Brain microvascular endothelial cell (primary cell): ENCODE measurements at regions not wholly inside any gene's neighbourhood (a gene's known extent, or its start where the extent isn't known, plus 50 kb on each side); places are given as distances from the start of the nearest gene placed in this dataset.

Source experiments
- DNase-seq: peaks from one replicate; pipeline ENCODE4 v3.0.0-alpha.2; 2020
- H3K27ac ChIP-seq: fragments of 250-450 bp; sonication (Bioruptor Pico); 2 replicates; pipeline ENCODE4 v1.5.1; 2020; ENCODE audit warnings: mild to moderate bottlenecking, moderate library complexity
- H3K27me3 ChIP-seq: fragments of 250-450 bp; sonication (Bioruptor Pico); replicated peaks from 2 replicates; pipeline ENCODE4 v1.5.1; 2020; ENCODE audit warnings: mild to moderate bottlenecking
- H3K36me3 ChIP-seq: fragments of 250-450 bp; sonication (Bioruptor Pico); replicated peaks from 2 replicates; pipeline ENCODE4 v1.5.1; 2020; ENCODE audit warnings: mild to moderate bottlenecking
- H3K4me3 ChIP-seq: 2 replicates; pipeline ENCODE4 v1.5.1; 2011; ENCODE audit warnings: low read depth, mild to moderate bottlenecking, control low read depth, low read length, moderate library complexity
- CTCF ChIP-seq: IDR thresholded peaks from 2 replicates; pipeline ENCODE4 v1.5.1; 2011; ENCODE audit warnings: low read depth, mild to moderate bottlenecking, moderate library complexity, low read length, control low read depth, inconsistent platforms; ENCODE audit errors: missing control alignments
- in situ Hi-C: cut with HindIII; loops from 2 replicates; pipeline ENCODE4 v1.10.0; 2017; ENCODE audit warnings: low sequenced_read_pairs, low pct_ligation_motif_present

DNA sequence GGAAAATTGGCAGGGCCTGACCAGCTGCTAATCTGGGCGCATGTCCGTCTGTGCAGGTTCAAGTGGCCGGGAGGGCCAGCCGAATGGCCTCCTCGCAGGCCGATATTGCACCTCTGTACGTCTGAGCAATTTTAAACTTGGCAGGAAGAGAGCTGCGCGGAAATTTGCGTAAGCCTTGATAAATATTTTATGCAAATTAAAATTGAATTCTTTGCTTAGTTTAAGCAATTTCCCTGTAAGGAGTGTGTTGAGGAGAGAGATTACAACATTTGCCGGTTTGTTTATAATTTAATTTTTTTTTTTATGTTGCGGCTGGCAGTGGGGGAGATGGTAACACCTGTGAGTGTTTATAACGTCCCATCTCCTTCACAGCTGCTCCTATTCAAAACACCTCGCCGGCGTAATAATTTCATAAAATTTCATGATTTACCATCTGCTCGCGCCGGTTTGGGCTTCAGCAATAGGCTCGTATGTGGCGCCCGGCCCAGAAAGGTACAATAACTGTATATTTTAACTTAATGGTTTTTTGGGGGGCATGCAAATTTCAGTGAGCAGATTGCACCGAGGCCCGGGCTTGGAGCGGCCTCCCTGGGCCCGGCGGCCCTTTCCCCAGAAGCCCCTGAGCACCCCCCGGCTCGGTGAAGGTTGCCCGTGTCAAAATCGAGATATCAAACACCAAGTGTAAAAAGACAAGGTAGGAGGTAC lies 269.4 kb upstream of the MVB12B start:
- no peak overlapping the region for H3K4me3 ChIP-seq
- H3K36me3 ChIP-seq, result no peaks in the 10 kb centered on the region
- no peak overlapping the region for H3K27ac ChIP-seq
- TF ChIP-seq CTCF, result no peak
- in situ Hi-C loops, result no loop called here
- H3K27me3 ChIP-seq, result no peaks in the 10 kb centered on the region
- no peak for DNase-seq

GRCh38 chr9:126058011-126058531 lies 268.6 kb upstream of the MVB12B start:
- TF ChIP-seq CTCF, result no peak
- no peak for DNase-seq
- in situ Hi-C loops, result no loop called here
- Histone ChIP-seq H3K4me3 (no peak overlapping the region), H3K36me3 (no peaks in the 10 kb centered on the region), H3K27ac (no peak overlapping the region), H3K27me3 (no peaks in the 10 kb centered on the region)

DNA sequence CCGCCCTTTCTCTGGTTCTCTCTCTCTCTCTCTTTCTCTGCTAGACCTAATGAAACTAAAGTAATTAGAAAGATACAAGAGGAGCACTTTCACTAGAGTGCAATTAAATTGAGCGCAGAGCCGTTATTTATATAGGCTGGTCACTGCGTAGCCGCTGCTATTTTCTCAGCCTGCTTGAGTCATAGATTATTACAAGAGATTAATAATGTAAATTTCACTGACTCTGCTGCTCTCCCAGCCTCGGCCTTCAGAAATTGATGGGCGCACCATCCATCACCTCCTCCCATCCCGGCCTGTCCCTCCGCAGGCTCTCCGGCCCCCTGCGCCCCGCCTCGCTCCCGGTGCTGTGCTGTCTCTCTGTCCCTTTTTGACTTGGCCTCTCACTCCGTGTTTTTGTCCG lies 268.0 kb upstream of the MVB12B start:
- H3K36me3 ChIP-seq, result no peaks in the 10 kb centered on the region
- in situ Hi-C loops, result no loop called here
- H3K27ac ChIP-seq, result no peak overlapping the region
- no peaks in the 10 kb centered on the region for H3K27me3 ChIP-seq
- no peak for TF ChIP-seq CTCF
- no peak for DNase-seq
- no peak overlapping the region for H3K4me3 ChIP-seq

DNA sequence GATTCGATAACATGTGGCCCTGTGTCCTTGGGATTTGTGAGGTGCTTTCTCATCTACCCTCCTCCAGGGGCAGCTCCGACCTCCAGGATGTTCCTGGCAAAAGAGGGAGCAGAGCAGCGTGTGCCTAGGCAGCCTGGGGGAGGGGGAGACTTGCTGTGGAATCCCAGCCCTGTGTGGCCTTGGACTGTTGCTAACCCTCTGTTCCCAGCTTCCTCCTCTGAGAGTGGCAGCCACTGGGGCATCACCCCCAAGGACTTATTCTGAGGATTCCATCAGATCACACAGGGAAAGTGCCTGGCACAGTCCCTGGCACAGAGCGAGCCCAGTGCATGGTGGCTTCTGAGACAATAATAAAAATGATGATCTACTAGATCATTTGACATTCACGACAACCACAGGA lies 265.1 kb upstream of the MVB12B start:
- H3K27me3 ChIP-seq, result no peaks in the 10 kb centered on the region
- no peaks in the 10 kb centered on the region for H3K36me3 ChIP-seq
- DNase-seq, result no peak
- no peak overlapping the region for H3K27ac ChIP-seq
- TF ChIP-seq CTCF, result no peak
- H3K4me3 ChIP-seq, result no peak overlapping the region
- in situ Hi-C loops, result no loop called here

DNA sequence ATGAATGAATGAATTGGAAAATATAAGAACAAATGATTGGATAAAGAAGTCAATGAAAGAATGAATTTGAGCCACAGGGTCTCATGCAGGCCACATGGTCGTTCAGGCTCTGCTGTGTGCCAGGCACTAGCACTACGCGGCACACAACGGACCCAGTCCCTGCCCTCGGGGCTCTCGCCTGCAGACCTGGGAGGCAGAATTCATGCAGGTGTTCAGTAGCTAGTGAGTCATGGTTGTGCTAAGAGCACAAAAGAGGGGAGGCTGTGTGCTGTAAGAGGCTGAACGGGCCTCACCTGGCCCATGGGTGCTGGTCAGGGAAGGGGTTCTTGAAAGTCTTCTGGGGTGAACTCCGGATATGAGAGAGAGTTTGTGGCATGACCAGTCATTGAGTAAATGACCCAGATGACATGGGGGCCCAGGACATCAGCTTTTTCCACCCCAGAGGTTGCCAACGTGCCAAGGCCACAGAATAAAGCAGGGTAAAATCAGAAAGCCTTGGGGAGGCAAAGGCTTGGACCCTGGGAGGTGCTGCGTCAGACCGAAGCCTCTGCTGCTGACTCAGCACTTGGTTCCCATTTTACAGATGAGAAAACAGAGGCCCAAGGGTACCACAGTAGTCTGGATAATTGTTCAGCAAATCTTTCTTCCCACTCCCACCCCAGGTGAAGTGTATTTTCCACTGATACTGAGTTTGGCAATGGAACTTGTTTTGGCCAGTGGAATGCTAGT lies 264.3 kb upstream of the MVB12B start:
- no peaks in the 10 kb centered on the region for H3K36me3 ChIP-seq
- TF ChIP-seq CTCF, result no peak
- in situ Hi-C loops, result no loop called here
- H3K4me3 ChIP-seq, result no peak overlapping the region
- no peak for DNase-seq
- no peak overlapping the region for H3K27ac ChIP-seq
- H3K27me3 ChIP-seq, result no peaks in the 10 kb centered on the region
